Activated naive CD4-positive, alpha-beta T cell treated with anti-CD3 and anti-CD28 coated beads, Interleukin-2, amount 50 U/mL, for 24 hours (primary cell): ENCODE measurements at regions not wholly inside any gene's neighbourhood (a gene's known extent, or its start where the extent isn't known, plus 50 kb on each side); places are given as distances from the start of the nearest gene placed in this dataset.

Source experiments
- H3K27ac Mint-ChIP-seq: one replicate; pipeline ENCODE4 v1.8.0; 2021; ENCODE audit warnings: mild to moderate bottlenecking, mixed read lengths
- H3K27me3 Mint-ChIP-seq: one replicate; pipeline ENCODE4 v1.8.0; 2021; ENCODE audit warnings: mixed read lengths
- H3K36me3 Mint-ChIP-seq: one replicate; pipeline ENCODE4 v1.8.0; 2021; ENCODE audit warnings: mixed read lengths
- H3K4me1 Mint-ChIP-seq: one replicate; pipeline ENCODE4 v1.8.0; 2021; ENCODE audit warnings: mixed read lengths
- H3K4me3 Mint-ChIP-seq: one replicate; pipeline ENCODE4 v1.8.0; 2021; ENCODE audit warnings: mild to moderate bottlenecking, mixed read lengths
- H3K9me3 Mint-ChIP-seq: one replicate; pipeline ENCODE4 v1.8.0; 2021; ENCODE audit warnings: mixed read lengths

- Mint-ChIP-seq H3K4me3 (no peak overlapping the region), H3K4me1 (peaks cover 53% of the 10 kb centered on the region), H3K27ac (no peak overlapping the region), H3K9me3 (no peaks in the 10 kb centered on the region), H3K36me3 (peaks cover 8% of the 10 kb centered on the region), H3K27me3 (no peaks in the 10 kb centered on the region)
Measured at GRCh38 chr12:92089559-92089958, 56.1 kb downstream of the BTG1 start.

DNA sequence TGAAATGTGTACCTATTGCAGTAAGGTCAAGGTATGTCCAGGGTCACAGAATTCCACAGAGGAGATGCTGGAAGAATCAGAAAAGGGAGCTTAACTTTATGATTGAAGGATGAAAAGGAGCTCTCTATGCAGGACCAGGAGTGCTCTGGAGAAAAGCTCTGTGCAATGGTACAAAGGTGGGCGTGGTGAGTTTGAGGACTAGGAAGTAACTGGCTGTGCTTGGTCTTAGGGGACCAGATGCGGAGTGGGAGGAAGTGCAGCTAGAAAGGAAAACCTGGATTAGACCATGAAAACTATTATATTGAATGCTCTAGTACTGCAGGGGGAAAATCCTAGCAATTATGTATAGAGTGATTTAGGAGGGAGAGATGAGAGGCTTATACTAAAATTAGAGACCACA, 56.8 kb downstream of the BTG1 start:
- Mint-ChIP-seq H3K9me3 (no peaks in the 10 kb centered on the region), H3K27ac (peak overlapping the region; percentile 48), H3K27me3 (no peaks in the 10 kb centered on the region), H3K36me3 (peaks cover 8% of the 10 kb centered on the region), H3K4me1 (peaks cover 54% of the 10 kb centered on the region), H3K4me3 (peak overlapping the region; percentile 51)

GRCh38 chr12:92085736-92086040, 60.0 kb downstream of the BTG1 start:
- H3K9me3 Mint-ChIP-seq: no peaks in the 10 kb centered on the region
- H3K36me3 Mint-ChIP-seq: peaks cover 8% of the 10 kb centered on the region
- H3K27ac Mint-ChIP-seq: no peak overlapping the region
- H3K27me3 Mint-ChIP-seq: no peaks in the 10 kb centered on the region
- H3K4me3 Mint-ChIP-seq: no peak overlapping the region
- H3K4me1 Mint-ChIP-seq: peaks cover 67% of the 10 kb centered on the region

- H3K36me3 Mint-ChIP-seq: peaks cover 11% of the 10 kb centered on the region
- H3K27me3 Mint-ChIP-seq: no peaks in the 10 kb centered on the region
- H3K4me3 Mint-ChIP-seq: no peak overlapping the region
- H3K4me1 Mint-ChIP-seq: peaks cover 67% of the 10 kb centered on the region
- no peak overlapping the region for H3K27ac Mint-ChIP-seq
- no peaks in the 10 kb centered on the region for H3K9me3 Mint-ChIP-seq
Measured at GRCh38 chr12:92085040-92085735, 60.5 kb downstream of the BTG1 start.

GRCh38 chr12:92080911-92081285, 64.7 kb downstream of the BTG1 start:
- peaks cover 18% of the 10 kb centered on the region for H3K36me3 Mint-ChIP-seq
- H3K9me3 Mint-ChIP-seq: peaks cover 19% of the 10 kb centered on the region
- H3K27me3 Mint-ChIP-seq: no peaks in the 10 kb centered on the region
- H3K4me3 Mint-ChIP-seq: peak overlapping the region; percentile 81
- peaks cover 89% of the 10 kb centered on the region for H3K4me1 Mint-ChIP-seq
- peak overlapping the region; percentile 95 for H3K27ac Mint-ChIP-seq

DNA sequence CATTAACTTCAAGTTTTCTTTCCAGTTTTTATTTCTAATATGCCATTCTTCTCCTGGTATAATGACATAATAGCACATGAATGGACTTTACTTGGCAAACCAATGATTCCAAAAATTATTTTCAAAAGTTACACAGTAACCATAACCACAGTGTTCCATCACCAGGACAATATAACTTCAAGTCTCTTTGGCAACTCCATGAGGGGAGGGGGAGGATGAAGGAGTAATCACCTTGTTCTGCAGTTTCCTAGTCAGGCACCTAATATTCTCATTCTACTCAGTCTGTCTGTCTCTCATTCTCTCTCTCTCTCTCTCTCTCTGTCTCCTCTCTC, 66.6 kb downstream of the BTG1 start:
- H3K36me3 Mint-ChIP-seq: peaks cover 17% of the 10 kb centered on the region
- peak overlapping the region; percentile 61 for H3K4me3 Mint-ChIP-seq
- peaks cover 19% of the 10 kb centered on the region for H3K9me3 Mint-ChIP-seq
- H3K27me3 Mint-ChIP-seq: no peaks in the 10 kb centered on the region
- peaks cover 89% of the 10 kb centered on the region for H3K4me1 Mint-ChIP-seq
- H3K27ac Mint-ChIP-seq: peak overlapping the region; percentile 95

DNA sequence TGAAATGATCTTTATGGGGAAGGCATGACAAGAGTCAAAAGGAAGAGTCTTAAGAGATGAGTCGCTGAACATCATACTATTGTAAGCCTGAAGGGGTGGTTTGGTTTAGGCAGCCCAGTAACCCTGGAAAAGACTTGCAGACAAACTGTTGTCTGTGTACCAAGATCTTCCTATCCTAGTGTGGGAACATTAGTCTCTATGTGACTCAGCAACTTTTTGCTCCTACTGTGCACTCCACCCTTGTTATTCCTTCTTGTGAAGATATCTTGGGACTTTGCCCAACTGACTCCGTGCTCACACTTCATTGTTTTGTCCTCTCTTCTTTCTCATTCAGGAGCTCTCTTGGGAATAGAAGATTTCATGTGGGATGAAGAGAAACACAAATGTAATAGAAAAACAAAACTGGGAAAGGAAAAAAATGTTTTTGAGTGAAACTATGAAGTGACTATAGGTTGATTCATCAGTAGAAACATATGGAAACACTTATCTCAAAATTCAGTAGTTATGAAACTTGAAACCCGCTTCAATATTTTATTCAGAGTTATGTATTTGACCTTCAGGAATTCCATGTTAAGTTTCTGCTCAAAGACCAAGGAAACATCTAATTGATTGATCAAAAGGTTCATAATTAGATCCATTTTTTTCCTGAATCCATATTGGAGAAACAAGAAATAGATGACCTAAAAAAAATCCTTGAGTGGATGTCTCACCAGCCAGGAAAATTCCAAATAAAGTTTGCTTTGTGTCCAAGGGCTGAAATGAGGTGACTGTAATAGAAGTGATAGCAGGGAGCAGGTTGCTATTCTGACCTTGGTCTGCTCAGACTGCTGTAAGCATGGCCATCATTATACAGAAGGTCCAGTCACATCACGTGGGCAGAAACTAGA, 67.2 kb downstream of the BTG1 start:
- H3K27me3 Mint-ChIP-seq: no peaks in the 10 kb centered on the region
- H3K9me3 Mint-ChIP-seq: peaks cover 19% of the 10 kb centered on the region
- H3K4me3 Mint-ChIP-seq: peak overlapping the region; percentile 71
- H3K27ac Mint-ChIP-seq: peak overlapping the region; percentile 95
- peaks cover 15% of the 10 kb centered on the region for H3K36me3 Mint-ChIP-seq
- H3K4me1 Mint-ChIP-seq: peaks cover 90% of the 10 kb centered on the region

DNA sequence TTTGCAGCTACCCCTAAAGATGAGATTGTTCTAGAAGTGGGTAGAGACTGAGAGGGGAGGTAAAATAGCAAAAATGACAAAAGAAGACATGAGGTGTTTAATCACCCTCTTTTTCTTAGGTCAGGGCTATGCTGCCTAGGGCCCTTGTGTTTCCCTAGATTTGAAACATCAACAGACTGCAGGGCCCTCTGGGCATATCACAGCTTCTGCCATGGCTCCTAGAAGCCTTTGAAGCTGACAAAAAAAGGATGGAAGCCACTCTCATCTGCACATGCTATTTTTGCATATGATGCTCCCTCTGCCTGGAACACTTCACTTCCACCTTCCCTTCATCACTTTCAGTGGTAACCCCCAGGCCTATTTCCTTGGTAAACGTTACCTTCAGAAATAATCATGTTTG, 68.1 kb downstream of the BTG1 start:
- Mint-ChIP-seq H3K9me3 (peaks cover 19% of the 10 kb centered on the region), H3K4me3 (peak overlapping the region; percentile 71), H3K36me3 (peaks cover 22% of the 10 kb centered on the region), H3K27me3 (no peaks in the 10 kb centered on the region), H3K4me1 (peaks cover 96% of the 10 kb centered on the region), H3K27ac (peak overlapping the region; percentile 95)

- Mint-ChIP-seq H3K9me3 (peaks cover 19% of the 10 kb centered on the region), H3K4me1 (peaks cover 88% of the 10 kb centered on the region), H3K27ac (peak overlapping the region; percentile 87), H3K4me3 (peak overlapping the region; percentile 44), H3K27me3 (no peaks in the 10 kb centered on the region), H3K36me3 (peaks cover 22% of the 10 kb centered on the region)
Measured at GRCh38 chr12:92076101-92076500, 69.5 kb downstream of the BTG1 start.

- peaks cover 19% of the 10 kb centered on the region for H3K9me3 Mint-ChIP-seq
- H3K4me1 Mint-ChIP-seq: peaks cover 82% of the 10 kb centered on the region
- no peaks in the 10 kb centered on the region for H3K27me3 Mint-ChIP-seq
- H3K4me3 Mint-ChIP-seq: no peak overlapping the region
- H3K36me3 Mint-ChIP-seq: peaks cover 19% of the 10 kb centered on the region
- H3K27ac Mint-ChIP-seq: no peak overlapping the region
Measured at GRCh38 chr12:92075425-92075914, 70.2 kb downstream of the BTG1 start.

DNA sequence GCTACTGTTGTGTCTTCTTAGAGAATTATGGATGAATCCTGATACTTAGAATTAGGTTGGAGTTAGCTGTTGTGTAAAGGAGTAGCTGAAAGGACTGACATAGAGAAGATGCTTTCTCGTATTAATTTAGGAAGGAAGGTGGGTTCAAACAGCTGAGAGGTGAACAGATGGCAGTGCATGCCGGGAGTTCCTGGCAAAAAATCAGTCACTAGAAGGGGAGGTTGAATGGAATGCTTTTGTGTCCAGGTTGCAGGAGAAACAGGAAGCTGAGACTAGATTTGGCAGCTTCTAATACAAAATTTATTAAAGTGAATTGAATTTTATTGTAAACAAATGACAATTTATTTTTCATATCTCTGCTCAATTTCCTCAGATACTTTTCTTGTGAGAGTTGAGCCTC, 70.8 kb downstream of the BTG1 start:
- no peaks in the 10 kb centered on the region for H3K27me3 Mint-ChIP-seq
- peaks cover 21% of the 10 kb centered on the region for H3K36me3 Mint-ChIP-seq
- peaks cover 82% of the 10 kb centered on the region for H3K4me1 Mint-ChIP-seq
- peak overlapping the region; percentile 15 for H3K4me3 Mint-ChIP-seq
- peak overlapping the region; percentile 5 for H3K27ac Mint-ChIP-seq
- H3K9me3 Mint-ChIP-seq: peaks cover 24% of the 10 kb centered on the region

DNA sequence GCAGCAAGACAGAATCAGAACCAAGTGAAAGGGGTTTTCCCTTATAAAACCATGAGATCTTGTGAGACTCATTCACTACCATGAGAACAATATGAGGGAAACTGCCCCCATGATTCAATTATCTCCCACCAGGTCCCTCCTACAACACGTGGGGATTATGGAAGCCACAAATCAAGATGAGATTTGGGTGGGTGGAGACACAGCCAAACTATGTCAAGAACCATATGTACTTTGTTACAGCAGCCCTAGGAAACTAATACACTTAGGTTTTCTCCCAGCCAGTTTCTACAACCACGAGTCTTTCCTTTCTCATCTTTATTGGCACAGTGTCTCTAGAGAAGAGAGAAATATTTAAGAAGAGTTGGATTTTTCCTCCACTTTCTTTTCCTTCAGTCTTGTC, 72.6 kb downstream of the BTG1 start:
- Mint-ChIP-seq H3K27me3 (no peaks in the 10 kb centered on the region), H3K36me3 (peaks cover 21% of the 10 kb centered on the region), H3K27ac (peak overlapping the region; percentile 72), H3K4me3 (peak overlapping the region; percentile 19), H3K9me3 (peaks cover 27% of the 10 kb centered on the region), H3K4me1 (peaks cover 71% of the 10 kb centered on the region)

- Mint-ChIP-seq H3K9me3 (peaks cover 22% of the 10 kb centered on the region), H3K27me3 (no peaks in the 10 kb centered on the region), H3K27ac (no peak overlapping the region), H3K4me1 (peaks cover 61% of the 10 kb centered on the region), H3K36me3 (peaks cover 17% of the 10 kb centered on the region), H3K4me3 (no peak overlapping the region)
Measured at GRCh38 chr12:92072112-92072511, 73.5 kb downstream of the BTG1 start.

DNA sequence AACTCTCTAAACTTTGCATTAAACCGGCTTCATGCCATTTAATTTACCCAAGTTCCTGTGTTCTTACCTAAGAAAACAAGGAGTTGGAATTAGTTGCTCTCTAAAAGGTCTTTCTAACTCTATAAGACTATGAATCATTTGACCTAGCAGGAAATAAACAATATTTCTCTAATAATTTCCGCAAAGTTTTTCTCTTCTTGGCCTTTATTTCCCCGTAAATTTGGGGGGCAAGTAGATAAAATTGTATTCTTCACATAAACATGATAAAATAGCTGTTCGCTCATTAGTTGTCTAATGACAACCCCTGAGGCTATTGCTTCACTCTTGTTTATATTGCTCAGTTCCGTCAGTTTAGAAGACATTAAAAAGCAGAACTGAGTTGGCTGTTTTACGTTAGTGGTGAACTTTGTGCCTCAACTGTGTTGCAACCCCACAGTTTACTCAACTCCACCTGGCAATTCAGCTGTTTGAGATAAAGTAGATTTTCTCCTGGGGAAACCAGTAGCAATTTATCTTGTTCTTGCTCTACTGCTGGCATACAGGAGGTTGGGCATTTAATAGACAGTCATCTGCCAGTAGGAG, 74.7 kb downstream of the BTG1 start:
- Mint-ChIP-seq H3K27me3 (no peaks in the 10 kb centered on the region), H3K36me3 (peaks cover 14% of the 10 kb centered on the region), H3K27ac (no peak overlapping the region), H3K4me1 (peaks cover 55% of the 10 kb centered on the region), H3K4me3 (no peak overlapping the region), H3K9me3 (peaks cover 13% of the 10 kb centered on the region)

DNA sequence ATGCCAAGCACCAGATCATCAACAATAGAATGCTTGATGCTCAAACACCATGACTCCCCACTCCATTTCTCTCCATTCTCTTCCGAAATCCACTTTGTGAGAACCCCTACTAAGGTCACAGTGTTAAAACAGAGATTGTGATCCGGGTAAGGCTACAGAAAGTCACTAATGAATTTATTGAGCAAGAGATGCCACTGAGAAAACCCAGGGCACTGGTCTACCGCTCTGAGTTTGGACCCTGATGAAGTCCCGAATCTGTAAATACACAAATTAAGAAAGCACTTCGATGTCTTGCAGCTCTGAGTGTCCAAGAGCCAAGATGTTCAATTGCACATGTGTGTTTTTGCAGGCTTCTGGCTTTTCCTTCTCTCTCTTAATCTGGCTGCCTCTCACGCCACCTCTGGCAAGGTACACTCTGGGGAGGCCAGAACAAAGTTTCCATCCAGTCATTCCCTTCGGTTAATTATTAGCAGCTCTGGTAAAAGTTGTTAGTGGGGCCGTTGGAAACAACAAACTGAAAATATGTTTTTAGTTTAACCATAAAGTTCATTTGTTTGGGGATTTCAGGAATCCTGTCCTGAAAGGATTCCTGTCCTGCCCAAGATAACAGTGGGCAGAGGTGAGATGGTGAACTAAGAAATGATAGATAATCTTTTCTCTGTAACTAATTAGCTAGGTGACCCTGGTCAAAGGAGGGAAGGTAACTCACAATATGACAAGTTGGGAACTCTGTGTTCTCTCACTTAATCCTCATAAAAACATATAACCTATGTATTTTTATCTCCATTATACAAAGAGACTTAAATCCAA, 75.4 kb downstream of the BTG1 start:
- Mint-ChIP-seq H3K4me3 (no peak overlapping the region), H3K27me3 (no peaks in the 10 kb centered on the region), H3K27ac (no peak overlapping the region), H3K36me3 (peaks cover 13% of the 10 kb centered on the region), H3K9me3 (peaks cover 13% of the 10 kb centered on the region), H3K4me1 (peaks cover 55% of the 10 kb centered on the region)
